HepG2 (cell line): ENCODE measurements at regions not wholly inside any gene's neighbourhood (a gene's known extent, or its start where the extent isn't known, plus 50 kb on each side); places are given as distances from the start of the nearest gene placed in this dataset.

ENCODE experiments used
- ATAC-seq: fragments of 200-7000 bp; cut with Tn5 transposase; 3 replicates; pipeline ENCODE4 v1.9.1; 2020; ENCODE audit warnings: mild to moderate bottlenecking, moderate library complexity
- BruUV-seq: library from RNA; stranded (reverse); fragments of 400-500 nt; replicated peaks from 2 replicates; lab custom pipeline; 2021; lab: Mats Ljungman, UMichigan
- CTCF ChIA-PET: fragments of 300-600 bp; formaldehyde crosslinking; extraction: SDS; loops from one replicate; lab custom pipeline; 2021; ENCODE audit warnings: low total read pairs, inconsistent platforms, low intra/inter-chr PET ratio; lab: Yijun Ruan, JAX
- POLR2A ChIA-PET: fragments of 350-600 bp; sonication (Branson Sonifier 250); formaldehyde crosslinking; loops from one replicate; lab custom pipeline; 2020; ENCODE audit warnings: antibody characterized with exemption, inconsistent platforms; lab: Yijun Ruan, JAX
- DNase-seq: peaks from one replicate; pipeline ENCODE4 v3.0.0-alpha.2; 2015; ENCODE audit warnings: low spot score
- FAIRE-seq: peaks from 3 replicates; lab custom pipeline; 2011; peaks lifted over from hg19 to GRCh38; lab: Jason Lieb, UNC
- H2AFZ ChIP-seq: one replicate; pipeline ENCODE4 v1.6.1; 2011; ENCODE audit warnings: low read length, inconsistent platforms
- H3K27ac ChIP-seq: fragments of 300-600 bp; 3 replicates; pipeline ENCODE4 v1.8.0; 2011; ENCODE audit warnings: mixed run types, mild to moderate bottlenecking, mixed read lengths, low read length, inconsistent platforms; ENCODE audit not compliant: insufficient read depth; ENCODE audit errors: extremely low read length
- H3K27me3 ChIP-seq, 2 experiments: fragments of 200-600 bp in 1 of 2; 2 replicates in 1 of 2; 3 replicates in 1 of 2; pipeline versions ENCODE4 v1.6.0 to v1.8.0; 2011; ENCODE audit warnings: low read length in 2 of 2, mild to moderate bottlenecking in 2 of 2, moderate library complexity in 2 of 2, inconsistent platforms in 1 of 2; ENCODE audit not compliant: insufficient read depth in 2 of 2, control insufficient read depth in 1 of 2
- H3K36me3 ChIP-seq, 2 experiments: fragments of 200-600 bp in 1 of 2; replicated peaks in 1 of 2; 2 replicates in 1 of 2; 3 replicates in 1 of 2; pipeline versions ENCODE4 v1.5.1 to v1.8.0; 2011; ENCODE audit warnings: low read length in 2 of 2, inconsistent platforms in 1 of 2; ENCODE audit not compliant: insufficient read depth in 2 of 2, control insufficient read depth in 1 of 2
- H3K4me1 ChIP-seq: 2 replicates; pipeline ENCODE4 v1.5.1; 2012; ENCODE audit warnings: low read length, inconsistent platforms; ENCODE audit not compliant: insufficient read depth
- H3K4me2 ChIP-seq: 2 replicates; pipeline ENCODE4 v1.6.0; 2011; ENCODE audit warnings: low read depth, low read length, inconsistent platforms
- H3K4me3 ChIP-seq, 3 experiments: fragments of 200-600 bp in 1 of 3; sonication (generic), shearing (Covaris generic) in 1 of 3; replicated peaks in 1 of 3; 2 replicates each; pipeline ENCODE4 v1.5.1; 2011 to 2016; ENCODE audit warnings: low read length in 3 of 3, inconsistent platforms in 2 of 3, low read depth in 2 of 3, mild to moderate bottlenecking in 2 of 3, control low read depth in 1 of 3, mixed read lengths in 1 of 3; ENCODE audit not compliant: insufficient read depth in 1 of 3
- H3K79me2 ChIP-seq: one replicate; pipeline ENCODE4 v1.6.1; 2011; ENCODE audit warnings: low read length, inconsistent platforms; ENCODE audit not compliant: insufficient read depth
- H3K9ac ChIP-seq: 2 replicates; pipeline ENCODE4 v1.6.0; 2011; ENCODE audit warnings: mild to moderate bottlenecking, low read depth, low read length, inconsistent platforms; ENCODE audit not compliant: insufficient read depth
- H3K9me3 ChIP-seq: 2 replicates; pipeline ENCODE4 v1.5.1; 2012; ENCODE audit warnings: mild to moderate bottlenecking, low read length
- H4K20me1 ChIP-seq: 2 replicates; pipeline ENCODE4 v1.6.0; 2011; ENCODE audit warnings: inconsistent platforms, mild to moderate bottlenecking, low read length, moderate library complexity; ENCODE audit not compliant: insufficient read depth
- ETV6 ChIP-seq: sonication (generic); formaldehyde crosslinking; conservative IDR thresholded peaks from 2 replicates; pipeline ENCODE4 v1.4.0; 2020; ENCODE audit warnings: missing genetic modification reagents
- HHEX ChIP-seq: IDR thresholded peaks from 2 replicates; pipeline ENCODE4 v1.6.1; 2016; ENCODE audit warnings: control low read depth
- MNT ChIP-seq: fragments of 450-650 bp; IDR thresholded peaks from 2 replicates; pipeline ENCODE4 v1.6.1; 2016
- PCBP1 ChIP-seq: fragments of 200-400 bp; formaldehyde crosslinking; IDR thresholded peaks from 2 replicates; pipeline ENCODE4 v1.6.1; 2017; ENCODE audit warnings: mild to moderate bottlenecking, low read depth, low read length, borderline replicate concordance
- PTBP1 ChIP-seq: fragments of 200-400 bp; formaldehyde crosslinking; IDR thresholded peaks from 2 replicates; pipeline ENCODE4 v1.6.1; 2018; ENCODE audit warnings: low read length, low read depth; ENCODE audit not compliant: poor library complexity, severe bottlenecking
- REPIN1 ChIP-seq: sonication (generic); formaldehyde crosslinking; IDR thresholded peaks from 2 replicates; pipeline ENCODE4 v1.8.0; 2022; ENCODE audit warnings: missing genetic modification reagents, low read depth, mild to moderate bottlenecking, borderline replicate concordance
- RFX3 ChIP-seq: IDR thresholded peaks from 2 replicates; pipeline ENCODE4 v1.6.1; 2016; ENCODE audit warnings: missing biosample characterization, missing genetic modification reagents
- RXRB ChIP-seq: IDR thresholded peaks from 2 replicates; pipeline ENCODE4 v1.6.1; 2016; ENCODE audit warnings: borderline replicate concordance, missing genetic modification reagents, missing compliant biosample characterization
- SATB2 ChIP-seq: sonication (generic); formaldehyde crosslinking; IDR thresholded peaks from 2 replicates; pipeline ENCODE4 v1.5.0; 2020; ENCODE audit warnings: missing genetic modification reagents
- TSC22D2 ChIP-seq: sonication (generic); formaldehyde crosslinking; IDR thresholded peaks from 2 replicates; pipeline ENCODE4 v1.5.1; 2020; ENCODE audit warnings: missing genetic modification reagents, mild to moderate bottlenecking, borderline replicate concordance
- ZC3H4 ChIP-seq: sonication (generic); formaldehyde crosslinking; IDR thresholded peaks from 2 replicates; pipeline ENCODE4 v1.4.0; 2020; ENCODE audit warnings: missing genetic modification reagents, borderline replicate concordance
- ZNF281 ChIP-seq: sonication (generic); formaldehyde crosslinking; IDR thresholded peaks from 2 replicates; pipeline ENCODE4 v1.4.0; 2020; ENCODE audit warnings: missing genetic modification reagents, borderline replicate concordance
- ZNF282 ChIP-seq: fragments of 450-650 bp; IDR thresholded peaks from 2 replicates; pipeline ENCODE4 v1.6.1; 2018; ENCODE audit not compliant: partially characterized antibody
- ZNF496 ChIP-seq: sonication (generic); formaldehyde crosslinking; IDR thresholded peaks from 2 replicates; pipeline ENCODE4 v1.8.1; 2023; ENCODE audit warnings: mild to moderate bottlenecking, moderate library complexity, missing genetic modification reagents; ENCODE audit not compliant: insufficient replicate concordance
- ZNF552 ChIP-seq: sonication (generic); formaldehyde crosslinking; IDR thresholded peaks from 2 replicates; pipeline ENCODE4 v1.9.0; 2022; ENCODE audit warnings: missing genetic modification reagents, mild to moderate bottlenecking, borderline replicate concordance
- ZSCAN20 ChIP-seq: sonication (generic); formaldehyde crosslinking; IDR thresholded peaks from 2 replicates; pipeline ENCODE4 v1.4.0; 2020; ENCODE audit warnings: missing genetic modification reagents, mild to moderate bottlenecking, borderline replicate concordance
- WGBS: methylation state at CpG from one replicate; pipeline ENCODE4 v1.1.6; 2017; ENCODE audit warnings: low lambda C conversion rate; 5-methylcytosine and 5-hydroxymethylcytosine counted together
- in situ Hi-C: cut with HindIII; loops from 2 replicates; pipeline ENCODE4 v1.10.0; 2017; ENCODE audit warnings: low pct_unique_long_range_greater_than_20kb; ENCODE audit not compliant: extremely low pct_ligation_motif_present
- intact Hi-C: fragments of 100-400 bp; cut with micrococcal nuclease; formaldehyde crosslinking; loops from one replicate; pipeline ENCODE4 v1.10.0; 2022; ENCODE audit not compliant: unreplicated experiment
- TF ChIP-seq, protein P1 (sequence below): sonication (generic); formaldehyde crosslinking; IDR thresholded peaks from 2 replicates; pipeline ENCODE4 v1.4.0; 2020; ENCODE audit warnings: mild to moderate bottlenecking, missing genetic modification reagents

DNA sequence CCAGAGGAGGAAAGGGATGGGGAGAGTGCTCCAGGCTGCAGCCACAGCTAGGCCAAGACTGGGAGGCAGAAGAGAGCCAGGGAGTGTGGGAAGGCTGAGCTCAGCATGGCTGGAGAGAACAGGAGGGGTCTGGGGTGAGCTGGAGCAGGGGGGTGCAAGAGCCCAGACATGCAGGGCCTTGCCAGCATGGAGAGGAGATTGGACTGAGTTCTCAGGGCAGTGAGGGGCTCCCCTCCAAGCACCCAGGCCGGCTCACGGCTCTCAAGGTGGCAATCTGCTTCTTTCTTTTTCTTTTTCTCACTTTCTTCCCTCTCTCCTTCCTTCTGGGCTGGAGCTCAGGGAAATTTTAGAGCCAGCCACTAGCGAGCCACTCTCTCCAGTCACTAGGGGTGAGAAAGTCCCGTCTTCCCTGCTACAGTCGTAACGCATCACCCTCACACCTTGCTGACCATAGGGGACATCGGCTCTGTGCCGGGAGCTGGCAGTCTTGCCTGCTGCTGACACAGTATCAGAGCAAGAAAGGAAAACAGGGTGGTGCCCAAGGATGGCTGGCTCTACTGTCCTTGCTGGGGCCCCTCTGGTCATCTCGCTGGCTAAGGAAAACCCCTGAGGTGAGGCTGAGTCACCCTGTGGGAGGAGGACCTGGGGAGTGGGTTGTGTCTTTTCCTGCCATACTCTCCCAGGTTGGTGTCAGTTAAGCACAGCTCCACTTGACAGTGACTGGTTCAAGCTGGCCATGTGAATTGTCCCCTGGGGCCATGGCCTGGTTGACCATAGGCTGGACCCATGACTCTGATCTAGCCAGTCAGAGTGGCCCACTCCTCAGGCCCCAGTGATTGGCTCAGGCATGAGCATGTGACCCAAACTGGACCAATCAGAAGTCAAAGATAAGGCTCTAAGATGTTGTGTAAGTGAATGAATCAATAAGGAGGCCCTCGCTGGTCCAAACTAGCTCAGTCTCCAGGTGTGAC is 135.1 kb upstream of the PMEPA1 start (continued):
- TF ChIP-seq MNT (no peak), ZNF496 (no peak), ZC3H4 (no peak), PCBP1 (no peak), ZNF552 (CRISPR knock-in tag) (no peak), ZSCAN20 (CRISPR knock-in tag) (no peak), RFX3 (no peak), TSC22D2 (no peak)

DNA sequence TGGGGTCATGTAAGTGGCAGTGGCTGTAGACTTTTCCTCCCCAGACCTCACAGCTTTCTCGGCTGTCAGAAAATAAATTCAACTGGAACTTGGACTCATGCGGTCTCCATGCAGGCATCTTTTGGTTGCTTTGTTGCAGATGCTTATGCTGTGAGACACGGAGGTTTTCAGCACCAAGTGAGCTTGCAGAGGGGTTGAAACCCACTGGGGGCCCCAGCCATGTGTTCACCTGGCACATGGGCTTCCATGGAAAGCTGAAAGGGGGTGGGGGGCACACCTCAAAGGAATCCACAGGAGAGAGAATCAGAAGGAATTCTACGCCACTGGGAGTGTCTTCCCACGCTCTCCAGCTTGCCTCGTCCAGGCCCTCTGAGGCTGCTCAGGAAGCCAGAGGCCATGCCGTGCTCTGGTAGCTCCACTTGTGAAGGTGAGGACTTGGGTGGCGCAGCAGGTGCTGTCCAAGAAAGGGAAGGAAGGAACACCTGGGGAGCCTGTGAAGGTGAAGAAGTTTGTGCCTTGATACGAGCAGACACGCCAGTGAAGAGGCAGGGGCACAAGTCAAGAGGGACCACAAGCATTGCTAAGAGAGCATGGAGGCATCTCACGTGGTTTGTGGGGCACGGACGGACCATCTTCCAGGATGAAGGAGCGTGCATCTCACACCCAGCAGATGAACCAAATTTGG is 134.3 kb upstream of the PMEPA1 start:
- FAIRE-seq = no peak
- TF ChIP-seq PTBP1 = no peak
- TF ChIP-seq REPIN1 (CRISPR knock-in tag) = no peak
- TF ChIP-seq, protein P1, sequence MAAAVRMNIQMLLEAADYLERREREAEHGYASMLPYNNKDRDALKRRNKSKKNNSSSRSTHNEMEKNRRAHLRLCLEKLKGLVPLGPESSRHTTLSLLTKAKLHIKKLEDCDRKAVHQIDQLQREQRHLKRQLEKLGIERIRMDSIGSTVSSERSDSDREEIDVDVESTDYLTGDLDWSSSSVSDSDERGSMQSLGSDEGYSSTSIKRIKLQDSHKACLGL (CRISPR knock-in tag) = no peak
- no peak for TF ChIP-seq ZNF281 (CRISPR knock-in tag)
- no peak for TF ChIP-seq ZNF282
- no peak for TF ChIP-seq SATB2
- TF ChIP-seq HHEX (CRISPR knock-in tag) = no peak
- TF ChIP-seq ETV6 (CRISPR knock-in tag) = no peak
- TF ChIP-seq RXRB (CRISPR knock-in tag) = no peak

More for the DNA sequence above, 134.3 kb upstream of the PMEPA1 start:
- in situ Hi-C loops = no loop called here
- Histone ChIP-seq H3K79me2 (no peaks in the 10 kb centered on the region), H3K9me3 (no peaks in the 10 kb centered on the region), H3K4me2 (no peak overlapping the region), H2AFZ (no peak overlapping the region), H3K27ac (no peak overlapping the region), H3K36me3 (no peaks in the 10 kb centered on the region), H3K27me3 (peaks cover 10 to 42% of the 10 kb centered on the region in 2 experiments; a peak in 3 of 5 replicates), H3K4me1 (no peaks in the 10 kb centered on the region), H4K20me1 (no peaks in the 10 kb centered on the region), H3K9ac (no peak overlapping the region), H3K4me3 (no peak overlapping the region)
- POLR2A ChIA-PET = no interaction called here
- ATAC-seq (no peak), DNase-seq (no peak)
- 10% methylated on average over 13 of the region's 14 CpGs for WGBS
- intact Hi-C loops = no loop called here
- BruUV-seq = no TSS peak
- CTCF ChIA-PET = no interaction called here
